GM20000 (cell line): ENCODE measurements at regions not wholly inside any gene's neighbourhood (a gene's known extent, or its start where the extent isn't known, plus 50 kb on each side); places are given as distances from the start of the nearest gene placed in this dataset.
A peak's percentile ranks its signal among the peaks of the same experiment; 100 is the strongest.

Experiments used
- DNase-seq: peaks from one replicate; pipeline ENCODE4 v3.0.0; 2012; ENCODE audit warnings: low spot score
- CTCF ChIP-seq: IDR thresholded peaks from 2 replicates; pipeline ENCODE4 v1.5.1; 2012; ENCODE audit warnings: mild to moderate bottlenecking, control low read depth; ENCODE audit errors: extremely low read depth, missing control alignments

- TF ChIP-seq CTCF: no peak
- DNase-seq: no peak
Measured at GRCh38 chr1:87805666-87806378, 477.1 kb downstream of the LMO4 start.

DNA sequence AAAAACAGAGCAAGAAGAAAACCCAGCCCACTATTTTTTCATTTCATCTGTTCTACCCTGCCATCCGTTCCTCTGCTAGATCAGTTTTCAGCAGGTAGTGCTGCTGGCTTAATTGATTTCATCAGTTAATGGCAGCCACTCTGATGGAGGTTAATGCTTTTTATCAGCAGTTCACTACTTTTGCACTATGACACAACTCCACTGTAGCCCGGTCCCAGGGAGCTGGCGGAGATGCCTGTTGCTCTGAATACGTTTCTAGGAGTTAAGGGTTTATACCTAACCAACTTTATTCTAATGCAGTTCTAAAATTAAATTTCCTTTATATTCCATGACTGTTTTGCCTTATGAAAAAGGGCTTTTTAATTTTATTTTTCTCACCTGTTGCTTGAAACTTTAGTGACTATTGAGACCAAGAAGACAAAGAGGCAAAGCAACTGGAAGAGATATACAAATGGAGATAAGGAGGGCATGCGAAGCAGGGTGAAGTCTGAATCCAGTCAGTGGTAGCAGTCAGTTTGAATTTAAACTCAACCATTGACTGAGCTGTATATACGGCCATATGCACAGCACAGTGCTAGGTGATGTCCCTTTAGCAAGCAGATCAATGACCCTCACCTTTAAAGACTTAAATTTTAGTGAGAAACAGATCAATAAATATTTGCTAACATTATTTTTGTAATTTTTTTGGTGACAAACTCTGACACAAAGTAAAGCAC, 477.9 kb downstream of the LMO4 start:
- DNase-seq: no peak
- TF ChIP-seq CTCF: no peak

DNA sequence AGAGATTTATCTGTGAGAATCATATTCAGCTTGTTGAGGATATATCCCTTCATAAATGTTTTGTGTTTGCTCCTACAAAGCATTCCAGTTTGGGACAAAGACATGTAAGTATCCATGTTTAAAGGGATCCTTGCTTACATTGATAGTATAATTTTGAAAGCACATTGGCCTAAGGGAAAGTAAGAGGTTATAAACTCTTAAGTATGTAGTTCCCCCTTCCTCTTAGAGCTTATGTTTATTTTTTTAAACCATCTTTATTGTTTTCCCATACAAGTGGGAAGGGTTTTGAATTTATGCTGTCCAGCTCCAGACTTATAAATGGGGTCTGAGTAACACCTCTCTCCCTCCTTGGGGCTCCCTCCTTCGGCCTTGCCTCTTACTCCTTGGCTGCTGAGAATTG, 481.5 kb downstream of the LMO4 start:
- DNase-seq: no peak
- no peak for TF ChIP-seq CTCF

DNA sequence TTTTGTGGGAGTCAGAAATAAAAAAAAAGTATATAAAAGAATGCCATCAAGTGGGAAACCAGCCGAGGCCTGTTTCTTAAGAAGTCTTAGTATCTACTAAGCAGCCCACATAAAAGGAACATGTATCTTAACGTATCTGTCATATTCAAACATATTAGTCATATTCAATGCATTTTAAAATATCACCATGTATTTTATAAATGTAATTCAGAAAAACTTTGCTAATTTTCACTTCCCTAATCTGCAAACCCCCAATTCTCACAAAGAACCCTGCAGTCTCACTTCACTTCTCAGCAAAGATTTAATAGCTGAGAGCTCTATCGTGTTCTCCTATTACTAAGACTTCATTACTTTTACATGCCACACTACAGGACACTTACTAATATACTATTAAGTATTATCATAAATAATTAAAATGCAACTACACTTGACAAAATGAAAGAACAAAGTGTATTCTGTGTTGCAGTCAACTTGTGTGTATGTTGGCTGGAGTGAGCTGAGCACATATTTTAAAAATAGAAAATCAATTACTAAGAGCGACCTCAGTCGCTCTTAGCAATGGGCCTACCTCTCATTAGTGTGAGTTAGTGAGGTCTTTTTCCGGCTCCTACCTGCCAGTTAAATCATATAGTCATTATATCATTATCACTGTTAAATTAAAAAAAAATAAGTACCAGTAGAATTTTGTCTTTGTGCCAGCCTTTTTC, 484.3 kb downstream of the LMO4 start:
- TF ChIP-seq CTCF: no peak

GRCh38 chr1:87814573-87814972, 485.9 kb downstream of the LMO4 start:
- DNase-seq: no peak
- no peak for TF ChIP-seq CTCF

More for the DNA sequence above, 484.3 kb downstream of the LMO4 start:
- DNase-seq: peak; percentile 39

DNA sequence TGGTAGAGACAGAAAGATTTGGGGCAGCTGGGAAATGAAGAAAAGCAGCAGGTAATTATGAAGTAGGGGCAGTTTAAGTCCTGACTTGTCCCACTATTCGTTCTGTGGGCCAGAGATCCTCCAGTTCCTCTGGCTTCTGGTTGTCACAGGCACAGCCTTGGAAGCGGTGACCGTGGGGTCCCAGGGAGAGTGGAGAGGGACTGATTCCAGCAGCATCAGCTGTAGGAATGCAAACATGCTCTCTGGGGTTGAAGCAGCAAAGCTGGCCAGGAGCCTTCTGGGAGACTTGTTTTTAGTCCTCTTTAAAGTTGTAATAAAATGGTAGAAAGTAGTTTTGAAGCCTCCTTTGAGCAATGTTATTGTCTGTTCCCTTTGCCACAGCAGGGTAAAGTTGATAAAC, 488.0 kb downstream of the LMO4 start:
- DNase-seq: no peak

More for the DNA sequence above, 488.0 kb downstream of the LMO4 start:
- TF ChIP-seq CTCF: no peak
